ENCODE measurements at regions not wholly inside any gene's neighbourhood (a gene's known extent, or its start where the extent isn't known, plus 50 kb on each side); places are given as distances from the start of the nearest gene placed in this dataset.

- DNase-seq: peak in 1 of 2 donors; percentile 2
These were observed 387.6 kb downstream of the ELAVL2 start for GRCh38 chr9:23438299-23438907.

GRCh38 chr9:23441275-23441674 is 384.8 kb downstream of the ELAVL2 start:
- DNase-seq: no peak

DNA sequence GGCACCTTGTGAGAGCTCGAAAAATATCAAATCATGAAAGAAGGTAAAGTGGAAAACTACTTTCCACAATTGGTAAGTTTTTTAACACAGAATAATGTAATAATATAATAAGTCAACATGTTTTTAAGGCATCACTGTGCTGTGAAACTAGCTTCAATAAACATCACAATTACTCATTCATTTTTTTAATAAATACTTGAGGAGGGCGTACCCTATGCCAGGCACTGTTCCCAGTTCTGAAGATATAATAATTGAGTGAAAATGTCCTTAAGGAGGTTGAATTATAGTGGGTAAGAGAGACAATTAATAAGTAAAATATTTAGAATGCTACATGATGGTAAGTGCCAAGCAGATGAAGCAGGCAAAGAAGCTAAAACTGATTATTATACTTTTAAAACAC is 381.4 kb downstream of the ELAVL2 start:
- DNase-seq: no peak

GRCh38 chr9:23447166-23447565 is 378.9 kb downstream of the ELAVL2 start:
- DNase-seq: peak in 1 of 2 donors; percentile 2

DNA sequence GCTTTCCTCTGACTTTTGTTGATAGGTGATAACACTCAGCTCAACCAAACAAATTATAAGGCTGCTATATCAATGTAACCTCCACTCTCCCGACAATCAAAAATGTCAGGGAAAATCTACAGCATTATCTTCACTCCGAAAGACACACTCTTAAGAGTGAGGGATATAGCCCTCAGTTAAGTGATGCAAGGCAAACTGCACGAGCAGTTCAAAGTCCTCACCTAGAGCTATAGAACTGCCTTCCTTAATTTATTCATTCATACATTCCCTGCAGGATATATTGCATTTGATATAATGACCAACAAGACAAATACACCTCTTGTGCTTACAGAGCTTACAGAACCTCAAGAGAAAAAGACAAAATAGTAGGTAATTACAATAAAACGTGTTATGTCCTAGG is 378.1 kb downstream of the ELAVL2 start:
- DNase-seq: no peak

DNA sequence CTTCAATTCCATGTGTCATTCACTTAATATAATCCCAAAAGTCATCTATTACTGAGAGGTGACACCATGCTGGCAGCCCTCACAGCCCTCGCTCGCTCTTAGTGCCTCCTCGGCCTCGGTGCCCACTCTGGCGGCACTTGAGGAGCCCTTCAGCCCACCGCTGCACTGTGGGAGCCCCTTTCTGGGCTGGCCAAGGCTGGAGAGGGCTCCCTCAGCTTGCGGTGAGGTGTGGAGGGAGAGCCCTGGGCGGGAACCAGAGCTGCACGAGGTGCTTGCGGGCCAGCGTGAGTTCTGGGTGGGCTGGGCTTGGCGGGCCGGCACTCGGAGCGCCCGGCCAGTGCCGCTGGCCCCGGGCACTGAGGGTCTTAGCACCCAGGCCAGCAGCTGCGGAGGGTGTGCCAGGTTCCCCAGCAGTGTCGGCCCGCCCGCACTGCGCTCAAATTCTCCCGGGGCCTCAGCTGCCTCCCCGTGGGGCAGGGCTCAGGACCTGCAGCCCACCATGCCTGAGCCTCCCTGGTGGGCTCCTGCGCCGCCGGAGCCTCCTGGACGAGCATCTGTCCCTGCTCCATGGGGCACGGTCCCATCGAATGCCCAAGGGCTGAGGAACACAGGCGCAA is 374.1 kb downstream of the ELAVL2 start:
- DNase-seq: no peak

- no peak for DNase-seq
These were observed 361.8 kb downstream of the ELAVL2 start for GRCh38 chr9:23464275-23464674.

GRCh38 chr9:23467276-23467675 is 358.8 kb downstream of the ELAVL2 start:
- DNase-seq: no peak

DNA sequence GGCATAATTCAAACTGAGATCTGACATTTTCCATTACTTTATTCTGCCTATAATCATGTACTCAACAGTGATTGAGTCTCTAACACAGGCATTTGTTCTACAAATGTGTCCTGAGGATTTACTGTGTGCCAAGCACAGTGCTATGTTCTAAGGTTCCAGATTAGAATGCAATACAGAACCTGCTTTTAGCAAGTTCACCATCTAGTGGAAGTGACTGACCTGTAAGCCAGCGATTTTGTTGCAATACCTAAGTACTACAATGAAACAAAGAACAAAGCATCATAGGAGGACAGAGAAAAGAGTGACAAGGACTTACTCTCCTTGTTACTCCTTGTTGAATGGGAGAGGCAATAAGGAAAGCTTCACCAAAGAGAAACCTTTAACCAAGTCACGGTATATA is 348.1 kb downstream of the ELAVL2 start:
- no peak for DNase-seq

- DNase-seq: no peak
These were observed 342.5 kb downstream of the ELAVL2 start for GRCh38 chr9:23483566-23483965.

GRCh38 chr9:23492126-23493002 is 333.7 kb downstream of the ELAVL2 start:
- DNase-seq: peak; percentile 3 to 15

DNA sequence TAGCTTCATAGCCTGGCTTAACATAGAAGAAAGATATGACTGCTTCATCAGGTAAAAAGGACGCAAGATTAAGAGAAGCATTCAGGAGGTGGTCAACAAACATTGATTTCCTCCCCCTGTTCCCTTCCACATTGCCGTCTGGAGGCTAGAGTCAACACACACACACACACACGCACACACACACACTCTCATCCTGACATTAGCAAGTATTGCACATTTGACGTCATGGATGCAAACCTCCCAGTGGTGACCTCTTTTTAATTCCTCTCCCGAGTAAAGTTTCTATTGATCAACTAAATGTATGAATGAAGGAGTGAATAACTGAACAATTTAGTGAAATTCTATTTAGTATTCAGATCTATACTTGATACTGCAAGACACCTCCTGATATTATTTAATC is 332.8 kb downstream of the ELAVL2 start:
- no peak for DNase-seq

DNA sequence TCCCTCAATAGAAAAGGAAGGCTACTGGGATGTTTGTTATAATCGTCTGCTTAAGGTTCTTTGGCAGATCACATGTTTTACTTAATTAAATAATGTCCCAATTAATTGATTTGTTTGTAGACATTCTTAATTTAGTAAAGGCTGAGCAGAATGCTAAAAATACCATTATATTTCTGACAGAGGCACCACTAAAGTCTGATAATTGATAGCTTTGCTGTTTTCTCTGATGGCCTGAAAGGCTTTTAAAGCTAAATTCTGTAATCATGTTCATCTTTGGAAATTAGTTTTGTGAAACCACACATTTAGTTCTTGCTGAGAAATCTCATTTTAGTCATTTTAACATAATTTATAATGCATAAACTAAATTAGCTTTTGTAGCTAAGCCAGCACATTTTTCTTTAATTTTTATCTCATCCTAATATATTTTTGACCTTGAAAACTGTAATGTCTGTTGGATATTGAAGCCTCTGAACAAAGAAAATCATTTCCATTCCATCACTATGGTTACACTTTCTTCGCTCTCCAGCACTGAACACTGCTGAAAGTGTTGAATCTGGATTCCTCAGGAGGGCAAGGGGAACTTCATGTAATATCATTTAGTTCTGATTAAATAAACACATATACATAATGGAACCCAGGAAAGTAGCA is 329.4 kb downstream of the ELAVL2 start:
- no peak for DNase-seq

GRCh38 chr9:23497137-23497504 is 328.9 kb downstream of the ELAVL2 start:
- DNase-seq: no peak

- DNase-seq: no peak
These were observed 324.0 kb downstream of the ELAVL2 start for GRCh38 chr9:23502004-23502403.

DNA sequence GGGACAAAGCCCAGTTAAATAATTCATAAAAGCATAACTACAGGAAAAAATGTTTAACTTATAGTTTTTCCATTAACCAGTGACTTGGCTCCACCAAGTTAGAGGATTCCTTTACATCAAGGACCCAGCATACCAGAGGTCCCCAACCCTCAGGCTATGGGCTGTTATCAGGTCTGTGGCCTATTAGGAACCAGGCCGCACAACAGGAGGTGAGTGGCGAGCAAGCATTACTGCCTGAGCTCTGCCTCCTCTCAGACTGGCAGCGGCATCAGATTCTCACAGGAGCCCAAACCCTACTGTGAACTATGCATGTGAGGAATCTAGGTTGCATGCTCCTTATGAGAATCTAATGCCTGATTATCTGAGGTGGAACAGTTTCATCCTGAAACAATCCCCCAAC is 303.1 kb downstream of the ELAVL2 start:
- no peak for DNase-seq

DNA sequence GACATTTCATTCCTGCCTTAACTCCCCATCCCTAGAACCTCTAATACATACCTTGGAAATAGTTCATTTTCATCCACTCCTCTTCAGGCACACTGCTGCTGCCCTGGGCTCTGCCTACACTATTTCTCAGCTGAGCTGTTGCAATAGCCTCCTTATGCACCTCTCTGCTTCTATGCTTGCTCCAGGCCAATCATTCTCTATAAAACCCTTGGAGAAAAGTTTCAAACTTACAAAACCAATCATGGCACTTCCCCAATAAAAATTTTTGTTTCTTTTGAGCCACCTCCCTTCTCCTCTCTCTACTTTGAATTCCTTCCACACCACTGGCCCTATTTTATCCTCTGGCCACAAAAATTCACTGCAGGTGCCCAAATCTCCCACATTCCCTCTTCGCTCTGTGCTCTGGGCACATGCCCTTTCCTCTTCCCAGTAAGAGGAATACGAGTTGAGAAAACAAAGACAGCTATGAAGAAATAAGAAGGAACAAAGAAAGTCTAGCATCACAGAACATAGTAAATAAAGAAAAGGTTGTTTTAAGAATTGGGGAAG is 301.4 kb downstream of the ELAVL2 start:
- no peak for DNase-seq

DNA sequence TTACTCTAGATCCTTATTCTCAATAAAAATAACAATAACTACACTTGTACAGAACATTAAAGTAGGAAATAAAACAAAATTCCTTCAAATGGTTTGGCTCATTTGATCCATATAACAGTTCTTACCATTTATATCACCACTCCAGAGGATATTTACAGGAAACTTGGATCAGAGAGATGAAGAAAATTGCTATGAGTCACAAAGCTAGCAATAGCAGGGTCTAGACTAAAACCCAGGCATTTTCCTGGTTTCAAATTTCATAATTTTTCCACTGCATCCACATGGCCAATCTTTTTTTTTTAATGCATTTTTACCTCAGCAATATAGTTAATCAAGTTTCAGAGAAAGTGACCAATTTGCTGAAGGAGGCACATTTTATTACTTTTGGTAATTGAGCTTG is 299.2 kb downstream of the ELAVL2 start:
- no peak for DNase-seq

GRCh38 chr9:23532282-23532681 is 293.8 kb downstream of the ELAVL2 start:
- no peak for DNase-seq

DNA sequence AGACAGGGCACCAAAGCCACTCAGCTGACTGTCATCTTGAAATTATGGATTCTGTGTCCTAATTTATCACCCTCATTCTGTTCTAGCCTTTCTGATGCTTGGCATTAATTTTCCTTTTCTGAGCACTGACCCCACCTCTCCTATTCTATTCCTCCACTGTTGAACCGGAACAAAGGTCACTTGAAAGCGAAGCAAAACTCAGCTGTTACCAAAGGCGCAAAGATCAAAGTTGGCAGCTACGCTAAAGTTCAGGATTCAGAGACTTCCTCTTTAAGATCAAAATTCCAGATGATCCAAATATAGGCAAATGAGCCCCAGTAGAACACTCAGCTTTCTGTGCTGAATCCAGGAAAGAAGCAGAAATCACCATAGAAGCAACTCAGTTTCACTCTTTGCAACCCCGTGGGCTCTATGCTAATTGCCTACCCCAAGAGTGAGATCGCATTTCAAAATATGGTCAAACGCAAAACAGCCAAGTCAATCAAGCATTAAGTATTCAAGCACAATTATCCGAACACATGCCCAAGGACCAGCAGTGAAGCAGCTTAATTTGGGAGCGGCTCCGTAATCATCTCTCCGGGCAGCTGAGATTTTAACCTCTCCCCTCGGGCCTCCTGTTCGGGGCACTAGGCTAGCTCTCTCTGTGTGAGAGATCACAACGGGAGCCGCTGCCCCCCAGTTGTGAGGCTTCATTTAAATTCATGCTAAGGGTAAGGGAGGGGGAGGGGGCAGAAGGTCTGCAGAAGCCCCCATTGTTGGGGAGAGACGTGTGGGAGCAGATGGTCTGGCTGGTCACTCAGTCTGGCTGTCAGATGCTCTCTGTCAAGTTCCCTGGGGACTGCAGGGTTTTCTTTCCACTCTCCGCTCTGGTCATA is 288.6 kb downstream of the ELAVL2 start:
- DNase-seq: no peak

GRCh38 chr9:23538067-23538402 is 288.0 kb downstream of the ELAVL2 start:
- DNase-seq: no peak
